Stimulated activated naive B cell treated with anti-CD40 and anti-IgM and Interleukin-4, amounts not matched to agents 10 μg/mL and 1 μg/mL and 100 μg/mL, for 72 hours (primary cell): ENCODE measurements at regions not wholly inside any gene's neighbourhood (a gene's known extent, or its start where the extent isn't known, plus 50 kb on each side); places are given as distances from the start of the nearest gene placed in this dataset.

Experiments
- ATAC-seq, 2 donors: fragments of 150-1000 bp; cut with Tn5 transposase; replicated peaks; 2 replicates each; pipeline ENCODE4 v1.10.0; 2021; ENCODE audit warnings: moderate library complexity in 1 of 2
- DNase-seq: peaks from one replicate; pipeline ENCODE4 v3.0.0; 2021
- H3K27ac Mint-ChIP-seq: one replicate; pipeline ENCODE4 v1.8.0; 2022; ENCODE audit warnings: mild to moderate bottlenecking, mixed read lengths
- H3K27me3 Mint-ChIP-seq, 2 donors: one replicate each; pipeline ENCODE4 v1.8.0; 2022; ENCODE audit warnings: mixed read lengths in 2 of 2
- H3K36me3 Mint-ChIP-seq, 2 donors: one replicate each; pipeline ENCODE4 v1.8.0; 2022; ENCODE audit warnings: mixed read lengths in 2 of 2, mild to moderate bottlenecking in 1 of 2
- H3K4me1 Mint-ChIP-seq, 2 donors: one replicate each; pipeline ENCODE4 v1.8.0; 2022; ENCODE audit warnings: mixed read lengths in 2 of 2, mild to moderate bottlenecking in 1 of 2
- H3K4me3 Mint-ChIP-seq, 2 donors: one replicate each; pipeline ENCODE4 v1.8.0; 2022; ENCODE audit warnings: mild to moderate bottlenecking in 2 of 2, mixed read lengths in 2 of 2, moderate library complexity in 1 of 2
- H3K9me3 Mint-ChIP-seq, 2 donors: one replicate each; pipeline ENCODE4 v1.8.0; 2022; ENCODE audit warnings: mixed read lengths in 2 of 2, mild to moderate bottlenecking in 1 of 2

DNA sequence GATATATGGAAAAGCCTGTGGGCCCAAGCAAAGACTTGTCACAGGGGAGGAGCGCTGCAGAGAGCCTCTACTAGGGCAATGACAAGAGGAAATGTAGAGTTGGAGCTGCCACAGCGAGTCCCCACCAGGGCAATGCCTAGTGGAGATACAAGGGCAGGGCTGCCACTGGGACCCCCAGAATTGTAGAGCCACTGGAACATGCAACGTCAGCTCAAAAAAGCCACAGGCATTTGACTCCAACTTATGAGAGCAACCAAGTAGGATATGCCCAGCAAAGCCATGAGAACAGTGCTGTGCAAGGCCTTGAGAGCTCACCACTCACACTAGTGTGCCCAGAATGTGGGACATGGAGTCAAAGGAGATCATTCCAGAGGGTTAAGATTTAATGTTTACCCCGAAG lies 63.7 kb upstream of the CAMK1G start:
- DNase-seq (no peak), ATAC-seq (no peak)
- Mint-ChIP-seq H3K27ac (no peak overlapping the region), H3K27me3 (peaks cover 0 to 4% of the 10 kb centered on the region in 2 donors), H3K4me1 (no peaks in the 10 kb centered on the region), H3K4me3 (no peak overlapping the region), H3K9me3 (peaks cover 1 to 3% of the 10 kb centered on the region in 2 donors), H3K36me3 (no peaks in the 10 kb centered on the region)

DNA sequence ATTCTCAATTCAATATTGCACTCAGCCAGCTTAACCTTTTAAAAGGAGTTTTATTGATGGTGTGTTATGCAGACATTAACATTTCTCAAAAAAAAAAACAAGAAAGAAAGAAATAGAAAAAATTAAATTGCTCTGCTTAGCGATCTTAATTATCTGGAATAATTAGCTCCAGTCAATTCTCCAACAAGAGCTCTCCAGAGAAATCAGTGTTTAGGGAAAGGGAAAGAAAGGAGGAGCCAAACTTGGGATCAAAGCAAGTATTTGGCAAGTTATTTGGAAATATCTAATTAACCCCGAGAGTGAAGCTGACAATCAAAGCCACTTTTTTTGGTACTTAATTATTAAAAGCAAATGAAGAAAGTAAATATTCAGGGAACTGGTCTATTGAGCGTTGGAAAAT lies 60.7 kb upstream of the CAMK1G start:
- no peak overlapping the region for H3K27ac Mint-ChIP-seq
- no peak for ATAC-seq
- H3K4me1 Mint-ChIP-seq: no peaks in the 10 kb centered on the region
- peaks cover 4 to 8% of the 10 kb centered on the region in 2 donors for H3K27me3 Mint-ChIP-seq
- peaks cover 1 to 3% of the 10 kb centered on the region in 2 donors for H3K9me3 Mint-ChIP-seq
- no peak for DNase-seq
- no peaks in the 10 kb centered on the region for H3K36me3 Mint-ChIP-seq
- H3K4me3 Mint-ChIP-seq: no peak overlapping the region

DNA sequence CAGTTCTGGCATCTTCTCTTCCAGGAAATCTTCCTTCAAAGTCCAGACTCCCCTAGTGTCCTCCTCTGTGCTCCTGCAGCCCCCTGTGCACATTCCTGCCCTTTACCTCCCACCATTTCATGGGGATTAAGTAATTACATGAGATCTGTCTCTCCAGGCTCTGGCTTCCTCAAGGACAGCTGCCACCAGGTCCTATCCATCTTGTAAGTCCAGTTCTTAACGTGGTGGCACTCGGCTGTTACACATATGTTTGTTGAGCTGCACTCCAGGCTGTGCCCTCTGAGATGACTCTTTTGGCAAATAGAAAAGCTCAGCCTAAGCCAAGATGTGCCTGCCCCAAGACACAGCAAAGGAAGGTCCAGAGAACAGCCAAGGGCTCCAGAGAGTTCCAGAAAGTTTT lies 57.4 kb upstream of the CAMK1G start:
- no peak overlapping the region for H3K4me3 Mint-ChIP-seq
- H3K27me3 Mint-ChIP-seq: peaks cover 19% of the 10 kb centered on the region in 2 donors
- no peaks in the 10 kb centered on the region for H3K36me3 Mint-ChIP-seq
- DNase-seq (no peak), ATAC-seq (no peak)
- no peaks in the 10 kb centered on the region for H3K9me3 Mint-ChIP-seq
- H3K27ac Mint-ChIP-seq: no peak overlapping the region
- H3K4me1 Mint-ChIP-seq: no peaks in the 10 kb centered on the region

DNA sequence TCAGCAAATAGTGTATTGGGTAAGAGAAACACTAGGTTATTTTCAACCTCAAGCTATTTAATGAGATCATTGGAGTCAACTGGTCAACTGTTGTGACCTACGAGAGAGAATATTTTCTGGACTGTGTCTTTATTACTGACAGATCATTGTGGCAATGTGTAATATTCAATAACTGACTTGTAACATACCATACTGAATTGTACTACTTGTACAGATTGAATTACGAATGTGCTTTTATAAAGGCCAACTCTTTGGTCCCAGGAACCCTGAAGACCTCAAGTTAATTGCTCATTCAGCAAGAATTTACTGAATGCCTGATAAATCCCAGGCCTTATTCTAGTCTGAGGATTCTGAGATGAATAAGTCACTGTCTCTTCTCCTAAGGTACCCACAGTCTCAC lies 56.1 kb upstream of the CAMK1G start:
- Mint-ChIP-seq H3K36me3 (no peaks in the 10 kb centered on the region), H3K27ac (no peak overlapping the region), H3K9me3 (no peaks in the 10 kb centered on the region), H3K4me3 (no peak overlapping the region), H3K27me3 (peaks cover 23 to 27% of the 10 kb centered on the region in 2 donors), H3K4me1 (no peaks in the 10 kb centered on the region)
- DNase-seq (no peak), ATAC-seq (no peak)

DNA sequence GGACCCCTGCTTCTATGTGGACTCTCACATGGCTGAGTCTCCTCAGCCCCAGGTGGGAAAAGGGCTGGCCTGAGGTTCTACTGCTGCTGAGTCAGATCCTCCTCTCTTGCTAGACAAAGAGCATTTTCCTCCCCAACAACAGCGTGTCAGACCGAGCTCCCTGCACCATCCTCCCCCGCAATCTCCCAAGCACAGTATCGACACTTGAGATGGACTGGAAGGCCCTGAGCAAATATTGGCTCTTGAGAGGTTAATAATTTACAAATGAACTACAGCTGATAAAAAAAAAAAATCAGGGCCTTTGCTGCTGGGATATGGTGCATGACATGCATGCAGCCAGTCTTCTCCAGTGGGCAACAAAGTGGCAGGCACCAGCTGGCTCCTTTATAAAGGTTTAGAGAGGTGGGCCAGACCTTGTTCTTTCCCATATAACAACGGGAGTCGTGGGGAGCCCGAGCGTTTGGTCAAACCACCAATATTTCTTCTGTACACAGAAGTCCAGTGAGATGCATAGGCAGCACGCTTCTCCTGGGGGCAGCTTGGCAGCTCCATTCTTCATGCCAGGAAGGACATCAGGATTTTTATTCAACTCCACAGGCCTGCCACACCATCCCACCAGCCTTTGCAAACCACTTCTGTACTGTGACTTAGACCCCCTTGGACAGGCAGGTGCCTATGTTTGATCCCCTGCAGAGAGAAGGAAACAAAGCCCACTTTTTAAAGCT lies 55.4 kb upstream of the CAMK1G start:
- H3K27me3 Mint-ChIP-seq: peaks cover 24 to 27% of the 10 kb centered on the region in 2 donors
- no peaks in the 10 kb centered on the region for H3K36me3 Mint-ChIP-seq
- no peak overlapping the region for H3K4me3 Mint-ChIP-seq
- ATAC-seq (no peak), DNase-seq (no peak)
- H3K4me1 Mint-ChIP-seq: no peaks in the 10 kb centered on the region
- H3K9me3 Mint-ChIP-seq: no peaks in the 10 kb centered on the region
- H3K27ac Mint-ChIP-seq: no peak overlapping the region

DNA sequence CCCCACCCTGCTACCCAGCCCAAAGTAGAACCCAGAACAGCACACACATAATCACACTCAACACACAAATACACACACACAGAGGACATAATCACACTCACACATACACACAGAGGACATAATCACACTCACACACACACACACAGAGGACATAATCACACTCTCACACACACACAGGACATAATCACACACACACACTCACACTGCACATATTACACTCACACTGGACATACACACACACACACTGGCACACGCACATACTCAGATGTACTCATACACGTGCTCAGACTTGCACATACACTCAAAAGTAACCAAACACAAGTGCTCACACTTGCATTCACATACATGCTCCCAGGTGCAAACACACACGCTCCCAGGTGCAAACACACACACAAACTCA lies 54.3 kb upstream of the CAMK1G start:
- Mint-ChIP-seq H3K9me3 (no peaks in the 10 kb centered on the region), H3K4me3 (no peak overlapping the region), H3K36me3 (no peaks in the 10 kb centered on the region), H3K4me1 (no peaks in the 10 kb centered on the region), H3K27ac (no peak overlapping the region), H3K27me3 (peaks cover 27% of the 10 kb centered on the region in 2 donors)
- ATAC-seq (no peak), DNase-seq (no peak)

DNA sequence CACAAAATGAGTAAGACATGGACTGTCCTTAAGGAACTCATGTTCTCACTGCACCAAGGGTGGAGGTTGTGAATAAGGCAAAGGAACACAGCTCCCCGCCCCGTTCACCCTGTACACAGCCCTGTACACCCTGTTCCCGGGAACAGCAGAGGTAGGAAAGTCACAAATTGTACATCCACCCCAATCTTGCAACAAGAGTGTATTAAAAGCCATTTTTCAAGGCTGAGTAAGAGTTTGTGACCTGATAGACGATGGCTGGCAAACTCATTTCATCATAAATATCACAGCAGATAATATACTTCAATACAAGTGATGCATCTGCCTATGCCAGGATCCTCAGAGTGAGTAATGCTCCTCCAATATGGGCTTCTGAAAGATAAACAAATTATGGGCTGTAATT lies 52.5 kb upstream of the CAMK1G start:
- ATAC-seq: no peak
- H3K36me3 Mint-ChIP-seq: no peaks in the 10 kb centered on the region
- H3K27ac Mint-ChIP-seq: no peak overlapping the region
- DNase-seq: no peak
- H3K9me3 Mint-ChIP-seq: no peaks in the 10 kb centered on the region
- no peaks in the 10 kb centered on the region for H3K4me1 Mint-ChIP-seq
- no peak overlapping the region for H3K4me3 Mint-ChIP-seq
- peaks cover 22 to 24% of the 10 kb centered on the region in 2 donors for H3K27me3 Mint-ChIP-seq

DNA sequence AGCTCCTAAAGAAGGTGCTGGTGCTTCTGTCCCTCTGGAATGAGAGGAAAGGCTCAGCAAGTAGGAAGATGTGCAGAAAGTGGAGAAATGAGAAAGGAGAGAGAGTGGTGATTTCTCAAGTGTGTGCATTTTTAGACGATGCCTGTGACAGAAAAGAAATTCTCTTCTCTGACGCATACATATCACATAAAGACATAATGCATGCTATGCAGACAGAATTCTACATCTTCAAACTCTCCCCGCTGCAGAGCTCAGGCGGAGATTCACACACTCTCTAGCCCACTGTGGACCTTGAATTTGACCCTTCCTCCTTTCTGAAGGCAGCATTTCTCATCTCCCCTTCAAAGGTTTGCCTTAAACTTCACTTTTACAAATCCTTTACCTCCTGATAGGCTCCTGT lies 52.0 kb upstream of the CAMK1G start:
- DNase-seq (no peak), ATAC-seq (no peak)
- no peak overlapping the region for H3K4me3 Mint-ChIP-seq
- no peak overlapping the region for H3K27ac Mint-ChIP-seq
- no peaks in the 10 kb centered on the region for H3K4me1 Mint-ChIP-seq
- H3K27me3 Mint-ChIP-seq: peaks cover 19 to 24% of the 10 kb centered on the region in 2 donors
- no peaks in the 10 kb centered on the region for H3K9me3 Mint-ChIP-seq
- H3K36me3 Mint-ChIP-seq: no peaks in the 10 kb centered on the region
